H9 (cell line): ENCODE measurements at regions not wholly inside any gene's neighbourhood (a gene's known extent, or its start where the extent isn't known, plus 50 kb on each side); places are given as distances from the start of the nearest gene placed in this dataset.
A peak's percentile ranks its signal among the peaks of the same experiment; 100 is the strongest.

Source experiments
- DNase-seq: peaks from one replicate; pipeline ENCODE4 v3.0.0-alpha.2; 2017
- H2AFZ ChIP-seq: one replicate; pipeline ENCODE4 v1.6.1; 2013; ENCODE audit warnings: mild to moderate bottlenecking, low read length, control low read depth, moderate library complexity
- H2AK5ac ChIP-seq: 2 replicates; pipeline ENCODE4 v1.6.1; 2013; ENCODE audit warnings: low read length, control low read depth, mixed read lengths; ENCODE audit not compliant: insufficient read length
- H2BK120ac ChIP-seq: one replicate; pipeline ENCODE4 v1.6.1; 2013; ENCODE audit warnings: low read depth, mild to moderate bottlenecking, low read length, control low read depth, inconsistent platforms; ENCODE audit not compliant: poor library complexity, severe bottlenecking
- H2BK12ac ChIP-seq: 2 replicates; pipeline ENCODE4 v1.6.1; 2013; ENCODE audit warnings: low read length, control low read depth, mixed read lengths, low read depth; ENCODE audit not compliant: insufficient read length
- H2BK15ac ChIP-seq: 2 replicates; pipeline ENCODE4 v1.6.1; 2013; ENCODE audit warnings: low read depth, low read length, control low read depth
- H2BK20ac ChIP-seq: one replicate; pipeline ENCODE4 v1.6.1; 2013; ENCODE audit warnings: low read depth, mild to moderate bottlenecking, low read length, control low read depth, inconsistent platforms; ENCODE audit not compliant: poor library complexity, severe bottlenecking
- H2BK5ac ChIP-seq: 2 replicates; pipeline ENCODE4 v1.6.1; 2013; ENCODE audit warnings: low read length, control low read depth, mixed read lengths; ENCODE audit not compliant: insufficient read length
- H3K14ac ChIP-seq: 2 replicates; pipeline ENCODE4 v1.6.1; 2013; ENCODE audit warnings: low read length, control low read depth; ENCODE audit not compliant: insufficient read depth
- H3K18ac ChIP-seq: 2 replicates; pipeline ENCODE4 v1.6.1; 2013; ENCODE audit warnings: low read depth, mild to moderate bottlenecking, mixed read lengths, low read length, control low read depth; ENCODE audit not compliant: insufficient read length
- H3K23ac ChIP-seq: 2 replicates; pipeline ENCODE4 v1.6.1; 2013; ENCODE audit warnings: low read length, control low read depth, mixed read lengths, low read depth; ENCODE audit not compliant: insufficient read length
- H3K23me2 ChIP-seq: 2 replicates; pipeline ENCODE4 v1.6.1; 2013; ENCODE audit warnings: low read depth, mild to moderate bottlenecking, mixed read lengths, low read length, control low read depth; ENCODE audit not compliant: insufficient read length, poor library complexity, severe bottlenecking
- H3K27ac ChIP-seq: 2 replicates; pipeline ENCODE4 v1.5.1; 2013; ENCODE audit warnings: low read length, control low read depth, mixed read lengths, low read depth; ENCODE audit not compliant: insufficient read length
- H3K27me3 ChIP-seq: 2 replicates; pipeline ENCODE4 v1.6.1; 2013; ENCODE audit warnings: low read length, control low read depth, inconsistent platforms; ENCODE audit not compliant: insufficient read depth
- H3K4ac ChIP-seq: 2 replicates; pipeline ENCODE4 v1.6.1; 2013; ENCODE audit warnings: low read depth, mild to moderate bottlenecking, control low read depth, inconsistent platforms, low read length, moderate library complexity
- H3K4me1 ChIP-seq: 2 replicates; pipeline ENCODE4 v1.6.1; 2013; ENCODE audit warnings: low read length, control low read depth, inconsistent platforms; ENCODE audit not compliant: insufficient read depth
- H3K4me2 ChIP-seq: 2 replicates; pipeline ENCODE4 v1.6.1; 2013; ENCODE audit warnings: low read length, control low read depth, mixed read lengths; ENCODE audit not compliant: insufficient read length, insufficient read depth
- H3K56ac ChIP-seq: 2 replicates; pipeline ENCODE4 v1.6.1; 2013; ENCODE audit warnings: low read depth, mild to moderate bottlenecking, mixed read lengths, low read length, control low read depth; ENCODE audit not compliant: insufficient read length
- H3K79me1 ChIP-seq: 2 replicates; pipeline ENCODE4 v1.6.1; 2013; ENCODE audit warnings: low read depth, mild to moderate bottlenecking, moderate library complexity, low read length, control low read depth, inconsistent platforms; ENCODE audit not compliant: insufficient read depth, poor library complexity, severe bottlenecking
- H3K79me2 ChIP-seq: 2 replicates; pipeline ENCODE4 v1.6.1; 2013; ENCODE audit warnings: low read length, control low read depth, inconsistent platforms; ENCODE audit not compliant: insufficient read depth
- H3K9ac ChIP-seq: 2 replicates; pipeline ENCODE4 v1.6.1; 2013; ENCODE audit warnings: low read length, control low read depth, mixed read lengths; ENCODE audit not compliant: insufficient read length; ENCODE audit errors: extremely low read depth
- H3K9me3 ChIP-seq: one replicate; pipeline ENCODE4 v1.6.1; 2013; ENCODE audit warnings: low read depth, low read length, inconsistent platforms; ENCODE audit not compliant: control insufficient read depth
- H3T11ph ChIP-seq: one replicate; pipeline ENCODE4 v1.6.1; 2013; ENCODE audit warnings: mild to moderate bottlenecking, low read length, control low read depth, inconsistent platforms
- H4K20me1 ChIP-seq: one replicate; pipeline ENCODE4 v1.6.1; 2013; ENCODE audit not compliant: control insufficient read depth, insufficient read length, insufficient read depth
- H4K5ac ChIP-seq: 2 replicates; pipeline ENCODE4 v1.6.1; 2013; ENCODE audit warnings: low read depth, mild to moderate bottlenecking, mixed read lengths, low read length, control low read depth; ENCODE audit not compliant: insufficient read length
- H4K8ac ChIP-seq: replicated peaks from 2 replicates; pipeline ENCODE4 v1.6.1; 2013; ENCODE audit warnings: low read length, control low read depth, mixed read lengths, low read depth; ENCODE audit not compliant: insufficient read length
- H4K91ac ChIP-seq: 2 replicates; pipeline ENCODE4 v1.6.1; 2013; ENCODE audit warnings: low read depth, mild to moderate bottlenecking, moderate library complexity, mixed read lengths, low read length, control low read depth; ENCODE audit not compliant: insufficient read length
- H3K27ac Mint-ChIP-seq, 3 experiments: 2 replicates in 2 of 3; 3 replicates in 1 of 3; pipeline ENCODE4 v1.8.0; 2020 to 2021; ENCODE audit warnings: mixed read lengths in 3 of 3, mild to moderate bottlenecking in 1 of 3, moderate library complexity in 1 of 3
- H3K27me3 Mint-ChIP-seq: 2 replicates; pipeline ENCODE4 v1.8.0; 2021; ENCODE audit warnings: low read depth, mild to moderate bottlenecking, moderate library complexity, mixed read lengths
- H3K36me3 Mint-ChIP-seq, 3 experiments: 2 replicates in 2 of 3; 3 replicates in 1 of 3; pipeline ENCODE4 v1.8.0; 2020 to 2021; ENCODE audit warnings: low read depth in 3 of 3, mixed read lengths in 3 of 3; ENCODE audit not compliant: insufficient read depth in 1 of 3
- H3K4me1 Mint-ChIP-seq, 2 experiments: 2 replicates each; pipeline ENCODE4 v1.8.0; 2020; ENCODE audit warnings: mixed read lengths in 2 of 2
- H3K4me3 Mint-ChIP-seq, 2 experiments: 2 replicates in 1 of 2; 3 replicates in 1 of 2; pipeline ENCODE4 v1.8.0; 2020 to 2021; ENCODE audit warnings: mild to moderate bottlenecking in 2 of 2, mixed read lengths in 2 of 2, moderate library complexity in 1 of 2
- H3K9me3 Mint-ChIP-seq, 2 experiments: 2 replicates in 1 of 2; 3 replicates in 1 of 2; pipeline ENCODE4 v1.8.0; 2020; ENCODE audit warnings: mild to moderate bottlenecking in 2 of 2, mixed read lengths in 2 of 2, moderate library complexity in 1 of 2
- WGBS: extraction: QIAGEN DNeasy Blood & Tissue Kit; methylation state at CpG from one replicate; pipeline ENCODE4 v1.1.7; 2013; ENCODE audit warnings: missing lambda C conversion rate, low lambda C conversion rate, mixed read lengths; ENCODE audit not compliant: insufficient read length; ENCODE audit errors: extremely low coverage; 5-methylcytosine and 5-hydroxymethylcytosine counted together
- TF ChIP-seq, protein P1 (sequence below): fragments of 200-600 bp; sonication (generic); conservative IDR thresholded peaks from 3 replicates; pipeline ENCODE4 v1.8.0; 2021; ENCODE audit warnings: antibody characterized with exemption, mild to moderate bottlenecking

DNA sequence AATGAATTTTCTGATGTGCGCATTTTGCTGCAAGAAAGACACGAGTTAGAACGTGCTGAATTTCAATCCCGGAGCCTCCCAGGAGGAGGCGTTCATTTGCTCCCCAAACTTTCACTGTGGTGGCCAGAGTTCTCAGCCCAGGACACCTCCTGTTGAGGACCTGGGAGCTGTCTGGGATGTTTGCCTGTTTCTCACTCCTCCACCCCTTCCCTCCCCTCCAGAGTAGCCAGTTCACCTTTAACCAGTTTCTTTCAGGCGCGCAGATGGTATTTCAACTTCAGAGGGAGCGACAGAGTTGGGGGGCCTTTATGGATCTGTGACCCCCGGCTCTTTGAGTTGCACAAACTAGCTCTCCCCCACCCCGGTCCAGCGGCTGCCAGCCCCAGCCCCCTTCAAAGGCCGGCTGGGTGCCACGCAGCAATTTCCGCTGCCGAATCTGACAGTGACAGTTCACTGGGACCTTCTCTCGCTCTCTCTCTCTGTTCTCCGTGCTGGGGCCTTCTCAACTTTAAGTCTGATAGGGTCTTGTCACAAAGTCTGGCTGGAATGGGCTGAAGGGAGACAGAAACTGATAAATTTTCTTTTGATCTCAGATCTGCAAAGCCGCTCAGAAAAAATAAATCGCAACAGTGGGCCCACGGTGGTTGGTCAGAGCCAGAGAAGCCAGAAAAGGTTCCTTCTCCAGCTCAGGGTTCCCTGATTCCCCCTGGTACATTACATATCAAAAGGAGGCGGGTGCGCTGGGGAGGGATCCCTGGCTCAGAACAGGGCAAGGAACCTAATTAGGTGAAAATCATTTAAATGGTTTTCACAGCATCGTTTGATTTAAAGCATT lies 100.0 kb upstream of the STX18 start:
- Histone ChIP-seq H3K4ac (no peak overlapping the region), H2BK12ac (no peak overlapping the region), H3T11ph (no peak overlapping the region), H3K27ac (no peak overlapping the region), H3K23ac (no peak overlapping the region), H3K79me1 (no peaks in the 10 kb centered on the region), H3K14ac (no peak overlapping the region), H3K9me3 (no peaks in the 10 kb centered on the region), H3K9ac (no peak overlapping the region), H2AFZ (no peak overlapping the region), H4K91ac (no peak overlapping the region), H2BK15ac (no peak overlapping the region), H2BK5ac (no peak overlapping the region), H3K27me3 (no peaks in the 10 kb centered on the region), H4K20me1 (no peaks in the 10 kb centered on the region), H3K18ac (no peak overlapping the region), H3K56ac (no peak overlapping the region), H2BK20ac (no peak overlapping the region), H3K79me2 (no peaks in the 10 kb centered on the region), H2AK5ac (no peak overlapping the region), H4K8ac (no peak overlapping the region), H3K4me2 (peak overlapping the region; percentile 11), H3K23me2 (no peaks in the 10 kb centered on the region), H4K5ac (no peak overlapping the region), H3K4me1 (peaks cover 9% of the 10 kb centered on the region; the same call in 1 of the 2 replicates), H2BK120ac (no peak overlapping the region)
- no CpG with 5 or more reads among the region's 23 CpGs for WGBS
- Mint-ChIP-seq H3K4me1 (peaks cover 37 to 41% of the 10 kb centered on the region in 2 experiments), H3K36me3 (peaks cover 2 to 13% (median 3%) of the 10 kb centered on the region in 3 experiments; a peak in 6 of 7 replicates), H3K27me3 (peaks cover 34% of the 10 kb centered on the region), H3K27ac (peak overlapping the region in 2 of 3 experiments; percentile 4 to 83; a peak in 4 of 7 replicates), H3K9me3 (peaks cover 0 to 4% of the 10 kb centered on the region in 2 experiments; a peak in 4 of 5 replicates), H3K4me3 (peak overlapping the region; percentile 48 to 68)
- DNase-seq = peak; percentile 58
- TF ChIP-seq, protein P1, sequence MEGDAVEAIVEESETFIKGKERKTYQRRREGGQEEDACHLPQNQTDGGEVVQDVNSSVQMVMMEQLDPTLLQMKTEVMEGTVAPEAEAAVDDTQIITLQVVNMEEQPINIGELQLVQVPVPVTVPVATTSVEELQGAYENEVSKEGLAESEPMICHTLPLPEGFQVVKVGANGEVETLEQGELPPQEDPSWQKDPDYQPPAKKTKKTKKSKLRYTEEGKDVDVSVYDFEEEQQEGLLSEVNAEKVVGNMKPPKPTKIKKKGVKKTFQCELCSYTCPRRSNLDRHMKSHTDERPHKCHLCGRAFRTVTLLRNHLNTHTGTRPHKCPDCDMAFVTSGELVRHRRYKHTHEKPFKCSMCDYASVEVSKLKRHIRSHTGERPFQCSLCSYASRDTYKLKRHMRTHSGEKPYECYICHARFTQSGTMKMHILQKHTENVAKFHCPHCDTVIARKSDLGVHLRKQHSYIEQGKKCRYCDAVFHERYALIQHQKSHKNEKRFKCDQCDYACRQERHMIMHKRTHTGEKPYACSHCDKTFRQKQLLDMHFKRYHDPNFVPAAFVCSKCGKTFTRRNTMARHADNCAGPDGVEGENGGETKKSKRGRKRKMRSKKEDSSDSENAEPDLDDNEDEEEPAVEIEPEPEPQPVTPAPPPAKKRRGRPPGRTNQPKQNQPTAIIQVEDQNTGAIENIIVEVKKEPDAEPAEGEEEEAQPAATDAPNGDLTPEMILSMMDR = no peak; the same call in 2 of the 3 replicates
